ENCODE measurements at regions not wholly inside any gene's neighbourhood (a gene's known extent, or its start where the extent isn't known, plus 50 kb on each side); places are given as distances from the start of the nearest gene placed in this dataset.
A peak's percentile ranks its signal among the peaks of the same experiment; 100 is the strongest.

GRCh38 chr3:11089931-11090330 lies 64.4 kb upstream of the HRH1 start:
- Mint-ChIP-seq H3K9me3 (no peaks in the 10 kb centered on the region), H3K36me3 (ENCODE audit: low read depth) (no peaks in the 10 kb centered on the region), H3K4me3 (no peak overlapping the region), H3K27ac (no peak overlapping the region), H3K27me3 (peaks cover 3% of the 10 kb centered on the region), H3K4me1 (no peaks in the 10 kb centered on the region)
- DNase-seq: no peak
- intact Hi-C loops (cut with micrococcal nuclease): no loop called here

- no peaks in the 10 kb centered on the region for H3K4me1 Mint-ChIP-seq
- intact Hi-C loops (cut with micrococcal nuclease): no loop called here
- H3K27me3 Mint-ChIP-seq: peaks cover 5% of the 10 kb centered on the region
- no peak overlapping the region for H3K27ac Mint-ChIP-seq
- no peaks in the 10 kb centered on the region for H3K9me3 Mint-ChIP-seq
- no peak overlapping the region for H3K4me3 Mint-ChIP-seq
- no peak for DNase-seq
- H3K36me3 Mint-ChIP-seq (ENCODE audit: low read depth): no peaks in the 10 kb centered on the region
Observed at GRCh38 chr3:11090551-11090950, 63.7 kb upstream of the HRH1 start.

GRCh38 chr3:11091088-11091590 lies 63.2 kb upstream of the HRH1 start:
- DNase-seq: no peak
- Mint-ChIP-seq H3K27ac (no peak overlapping the region), H3K36me3 (ENCODE audit: low read depth) (no peaks in the 10 kb centered on the region), H3K4me1 (peaks cover 1% of the 10 kb centered on the region), H3K4me3 (no peak overlapping the region), H3K27me3 (peaks cover 5% of the 10 kb centered on the region), H3K9me3 (no peaks in the 10 kb centered on the region)
- intact Hi-C loops (cut with micrococcal nuclease): no loop called here

- peaks cover 8% of the 10 kb centered on the region for H3K4me1 Mint-ChIP-seq
- intact Hi-C loops (cut with micrococcal nuclease): no loop called here
- no peak overlapping the region for H3K4me3 Mint-ChIP-seq
- peaks cover 5% of the 10 kb centered on the region for H3K27me3 Mint-ChIP-seq
- DNase-seq: no peak
- H3K36me3 Mint-ChIP-seq (ENCODE audit: low read depth): no peaks in the 10 kb centered on the region
- no peaks in the 10 kb centered on the region for H3K9me3 Mint-ChIP-seq
- H3K27ac Mint-ChIP-seq: no peak overlapping the region
Observed at GRCh38 chr3:11091791-11092190, 62.5 kb upstream of the HRH1 start.

- peaks cover 7% of the 10 kb centered on the region for H3K27me3 Mint-ChIP-seq
- no peak overlapping the region for H3K4me3 Mint-ChIP-seq
- H3K9me3 Mint-ChIP-seq: no peaks in the 10 kb centered on the region
- H3K4me1 Mint-ChIP-seq: peaks cover 11% of the 10 kb centered on the region
- no peaks in the 10 kb centered on the region for H3K36me3 Mint-ChIP-seq (ENCODE audit: low read depth)
- DNase-seq: no peak
- intact Hi-C loops (cut with micrococcal nuclease): no loop called here
- no peak overlapping the region for H3K27ac Mint-ChIP-seq
Observed at GRCh38 chr3:11093823-11094340, 60.4 kb upstream of the HRH1 start.

GRCh38 chr3:11095932-11096265 lies 58.4 kb upstream of the HRH1 start:
- Mint-ChIP-seq H3K9me3 (no peaks in the 10 kb centered on the region), H3K4me1 (peaks cover 11% of the 10 kb centered on the region), H3K27me3 (peaks cover 14% of the 10 kb centered on the region), H3K36me3 (ENCODE audit: low read depth) (no peaks in the 10 kb centered on the region), H3K27ac (no peak overlapping the region), H3K4me3 (peak overlapping the region; percentile 69)
- DNase-seq: peak; percentile 41
- intact Hi-C loops (cut with micrococcal nuclease): no loop called here

- Mint-ChIP-seq H3K36me3 (ENCODE audit: low read depth) (no peaks in the 10 kb centered on the region), H3K27me3 (peaks cover 16% of the 10 kb centered on the region), H3K4me1 (peaks cover 11% of the 10 kb centered on the region), H3K27ac (peak overlapping the region; percentile 78), H3K9me3 (no peaks in the 10 kb centered on the region), H3K4me3 (peak overlapping the region; percentile 69)
- peak; percentile 81 for DNase-seq
- intact Hi-C loops (cut with micrococcal nuclease): no loop called here
Observed at GRCh38 chr3:11096266-11097139, 57.8 kb upstream of the HRH1 start.

- peaks cover 19% of the 10 kb centered on the region for H3K27me3 Mint-ChIP-seq
- DNase-seq: no peak
- peaks cover 11% of the 10 kb centered on the region for H3K4me1 Mint-ChIP-seq
- no peak overlapping the region for H3K4me3 Mint-ChIP-seq
- H3K36me3 Mint-ChIP-seq (ENCODE audit: low read depth): no peaks in the 10 kb centered on the region
- intact Hi-C loops (cut with micrococcal nuclease): no loop called here
- no peak overlapping the region for H3K27ac Mint-ChIP-seq
- H3K9me3 Mint-ChIP-seq: peaks cover under 1% of the 10 kb centered on the region
Observed at GRCh38 chr3:11099306-11099705, 55.0 kb upstream of the HRH1 start.
